H1 (cell line): ENCODE measurements at regions not wholly inside any gene's neighbourhood (a gene's known extent, or its start where the extent isn't known, plus 50 kb on each side); places are given as distances from the start of the nearest gene placed in this dataset.
A peak's percentile ranks its signal among the peaks of the same experiment; 100 is the strongest.

ENCODE experiments used
- BACH1 ChIP-seq: IDR thresholded peaks from 2 replicates; pipeline ENCODE4 v1.6.1; 2012; ENCODE audit warnings: low read length, improper control_type of control experiment
- BRCA1 ChIP-seq: IDR thresholded peaks from 2 replicates; pipeline ENCODE4 v1.6.1; 2012; ENCODE audit warnings: low read depth, low read length, improper control_type of control experiment
- CEBPB ChIP-seq: IDR thresholded peaks from 2 replicates; pipeline ENCODE4 v1.6.1; 2012; ENCODE audit warnings: low read depth, low read length
- CHD7 ChIP-seq: fragments of 300-600 bp; sonication (generic); IDR thresholded peaks from 2 replicates; pipeline ENCODE4 v1.7.1; 2012; ENCODE audit warnings: low read length, moderate library complexity, mild to moderate bottlenecking, inconsistent platforms; ENCODE audit not compliant: insufficient replicate concordance
- EGR1 ChIP-seq: IDR thresholded peaks from 2 replicates; pipeline ENCODE4 v1.6.1; 2011; ENCODE audit warnings: low read depth, low read length, borderline replicate concordance
- FOSL1 ChIP-seq: IDR thresholded peaks from 2 replicates; pipeline ENCODE4 v1.6.1; 2011; ENCODE audit warnings: mild to moderate bottlenecking, low read depth, low read length, moderate library complexity; ENCODE audit not compliant: insufficient read depth
- RAD21 ChIP-seq, 2 experiments: IDR thresholded peaks in 1 of 2; conservative IDR thresholded peaks in 1 of 2; 2 replicates each; pipeline ENCODE4 v1.6.1; 2011; ENCODE audit warnings: low read depth in 2 of 2, low read length in 2 of 2, improper control_type of control experiment in 1 of 2, inconsistent platforms in 1 of 2, mild to moderate bottlenecking in 1 of 2, moderate library complexity in 1 of 2
- RNF2 ChIP-seq: fragments of 200-900, 300-1000 bp; sonication (generic); IDR thresholded peaks from 2 replicates; pipeline ENCODE4 v1.7.1; 2016; ENCODE audit warnings: borderline replicate concordance, low read depth, mild to moderate bottlenecking, antibody characterized with exemption, low read length; ENCODE audit not compliant: poor library complexity, severe bottlenecking; ENCODE audit errors: missing control alignments
- SIRT6 ChIP-seq: IDR thresholded peaks from one replicate; pipeline ENCODE4 v1.7.1; 2012; ENCODE audit warnings: low read length, inconsistent platforms
- TAF1 ChIP-seq: IDR thresholded peaks from 2 replicates; pipeline ENCODE4 v1.6.1; 2011; ENCODE audit warnings: mild to moderate bottlenecking, low read depth, low read length
- TAF7 ChIP-seq: optimal IDR thresholded peaks from 2 replicates; pipeline ENCODE3; 2011; ENCODE audit warnings: low read depth, mild to moderate bottlenecking, inconsistent platforms, low read length, moderate library complexity, borderline replicate concordance
- TEAD4 ChIP-seq: IDR thresholded peaks from 2 replicates; pipeline ENCODE4 v1.6.1; 2012; ENCODE audit warnings: low read depth, low read length, inconsistent platforms, mixed read lengths

GRCh38 chr3:15859507-15860013 is 61.8 kb upstream of the ANKRD28 start (continued):
- TF ChIP-seq CHD7 (no peak), SIRT6 (no peak), BACH1 (no peak), CEBPB (no peak), TEAD4 (no peak), EGR1 (no peak), FOSL1 (no peak), BRCA1 (no peak), TAF7 (peak; percentile 38), TAF1 (peak; percentile 17; the same call in 1 of the 2 replicates), RNF2 (no peak), RAD21 (IDR thresholded peaks at IDR 0.05 in 1 of 2, conservative IDR thresholded peaks at IDR 0.05 in 1 of 2; ENCODE audit: low read depth in 2 of 2, low read length in 2 of 2) (no peak)
